ENCODE measurements at regions not wholly inside any gene's neighbourhood (a gene's known extent, or its start where the extent isn't known, plus 50 kb on each side); places are given as distances from the start of the nearest gene placed in this dataset.

GRCh38 chr13:58165617-58166016 lies 534.1 kb downstream of the PCDH17 start:
- Histone ChIP-seq H3K27ac (no peak overlapping the region), H4K20me1 (no peaks in the 10 kb centered on the region), H3K9me3 (replicated peaks in 1 of 11) (no peaks in the 10 kb centered on the region), H3K4me3 (no peak overlapping the region), H3K4me1 (no peaks in the 10 kb centered on the region), H3K27me3 (no peaks in the 10 kb centered on the region), H3K4me2 (no peak overlapping the region), H3K9ac (no peak overlapping the region), H3K36me3 (no peaks in the 10 kb centered on the region)
- TF ChIP-seq Cebpa-rat (IDR thresholded peaks at IDR 0.05): no peak

DNA sequence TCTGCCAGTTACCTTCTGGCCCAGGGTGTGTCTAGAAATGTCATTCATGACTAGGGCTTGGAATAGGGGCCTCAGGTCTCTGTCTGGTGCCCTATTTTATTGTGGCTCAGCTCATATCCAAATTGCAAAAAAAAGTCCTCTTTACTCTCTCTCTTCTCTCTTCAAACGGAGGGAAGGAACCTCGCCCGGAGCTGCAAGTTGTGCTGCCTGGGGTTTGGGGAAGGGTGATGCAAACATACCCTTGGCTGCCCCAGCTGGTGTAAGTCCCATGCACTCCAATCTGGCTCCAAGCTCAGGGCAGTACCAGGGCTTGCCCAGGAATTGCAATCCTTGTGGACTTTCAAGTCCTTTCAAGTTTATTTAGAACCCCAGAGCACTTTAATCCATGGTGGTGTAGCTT lies 549.6 kb downstream of the PCDH17 start:
- H3K9me3 ChIP-seq (replicated peaks in 1 of 11): 0 out of 22 replicates have a peak, but pooled peaks cover 0 to 6% (median 0%) of the 10 kb centered on the region in 11 experiments
- H3K36me3 ChIP-seq: no peaks in the 10 kb centered on the region
- H3K27ac ChIP-seq: no peak overlapping the region
- H3K27me3 ChIP-seq: no peaks in the 10 kb centered on the region
- H3K4me3 ChIP-seq: no peak overlapping the region
- no peak for TF ChIP-seq Cebpa-rat (IDR thresholded peaks at IDR 0.05)
- H3K4me1 ChIP-seq: no peaks in the 10 kb centered on the region
- H3K4me2 ChIP-seq: no peak overlapping the region
- no peak overlapping the region for H3K9ac ChIP-seq
- H4K20me1 ChIP-seq: no peaks in the 10 kb centered on the region

DNA sequence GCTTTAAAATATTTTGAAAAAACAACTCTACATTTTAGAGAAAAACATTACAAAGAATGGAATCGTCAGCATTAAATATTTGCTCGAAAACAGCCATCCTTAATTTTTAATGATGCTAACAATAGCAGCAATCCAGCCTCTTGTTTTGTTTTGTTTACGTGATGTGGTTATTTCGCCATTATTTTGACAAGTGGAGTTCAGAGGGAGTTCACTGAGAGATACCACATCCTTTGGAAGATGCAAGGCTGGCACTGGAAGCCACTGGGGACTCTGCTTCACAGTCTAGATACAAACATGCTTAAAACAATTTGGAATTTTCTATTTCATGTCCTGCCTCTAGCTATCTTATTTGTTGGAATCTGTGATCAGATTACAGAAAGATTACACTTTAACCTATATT lies 556.3 kb downstream of the PCDH17 start:
- no peak for TF ChIP-seq Cebpa-rat (IDR thresholded peaks at IDR 0.05)
- Histone ChIP-seq H3K4me3 (no peak overlapping the region), H3K27me3 (no peaks in the 10 kb centered on the region), H3K36me3 (no peaks in the 10 kb centered on the region), H3K4me2 (peak overlapping the region in 5 of 11 experiments; percentile 9 to 27 (median 24); a peak in 2 of 22 replicates), H3K4me1 (peaks cover 0 to 22% (median 5%) of the 10 kb centered on the region in 10 experiments; a peak in 7 of 20 replicates), H3K9me3 (replicated peaks in 1 of 11) (no peaks in the 10 kb centered on the region), H3K9ac (no peak overlapping the region), H3K27ac (0 out of 22 replicates have a peak overlapping the region, but pooled peaks of 2 of the 11 experiments have one; percentile 13 to 26), H4K20me1 (no peaks in the 10 kb centered on the region)

DNA sequence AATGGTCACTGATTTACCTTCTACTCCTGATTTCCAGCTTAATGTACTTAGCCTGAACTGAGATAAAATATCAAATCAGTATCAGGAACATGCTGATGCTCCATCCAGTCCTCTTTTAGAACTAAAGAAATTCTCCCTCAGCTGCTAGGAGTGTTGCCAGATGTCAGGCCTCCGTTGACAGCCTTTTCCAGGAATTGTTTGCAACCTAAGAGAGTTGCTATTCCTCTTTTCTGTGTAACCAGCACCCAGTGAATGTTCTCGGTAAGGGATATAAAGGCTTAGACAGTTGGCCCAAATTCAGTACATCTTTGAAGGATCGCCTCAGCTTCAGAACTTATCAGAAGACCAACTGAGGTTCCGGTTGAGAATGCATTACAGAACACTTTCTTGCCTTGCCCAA lies 559.0 kb downstream of the PCDH17 start:
- no peaks in the 10 kb centered on the region for H3K27me3 ChIP-seq
- no peak overlapping the region; a peak in 1 of 20 replicates for H3K4me3 ChIP-seq
- H3K4me1 ChIP-seq: peaks cover 0 to 22% (median 5%) of the 10 kb centered on the region in 10 experiments; a peak in 7 of 20 replicates
- H3K4me2 ChIP-seq: peak overlapping the region in 6 of 11 experiments; percentile 32 to 58 (median 46); a peak in 10 of 22 replicates
- H3K36me3 ChIP-seq: no peaks in the 10 kb centered on the region
- H3K27ac ChIP-seq: peak overlapping the region in 5 of 11 experiments; percentile 1 to 41 (median 15); a peak in 5 of 22 replicates
- H3K9me3 ChIP-seq (replicated peaks in 1 of 11): no peaks in the 10 kb centered on the region
- no peak for TF ChIP-seq Cebpa-rat (IDR thresholded peaks at IDR 0.05)
- no peak overlapping the region; a peak in 1 of 22 replicates for H3K9ac ChIP-seq
- H4K20me1 ChIP-seq: no peaks in the 10 kb centered on the region

DNA sequence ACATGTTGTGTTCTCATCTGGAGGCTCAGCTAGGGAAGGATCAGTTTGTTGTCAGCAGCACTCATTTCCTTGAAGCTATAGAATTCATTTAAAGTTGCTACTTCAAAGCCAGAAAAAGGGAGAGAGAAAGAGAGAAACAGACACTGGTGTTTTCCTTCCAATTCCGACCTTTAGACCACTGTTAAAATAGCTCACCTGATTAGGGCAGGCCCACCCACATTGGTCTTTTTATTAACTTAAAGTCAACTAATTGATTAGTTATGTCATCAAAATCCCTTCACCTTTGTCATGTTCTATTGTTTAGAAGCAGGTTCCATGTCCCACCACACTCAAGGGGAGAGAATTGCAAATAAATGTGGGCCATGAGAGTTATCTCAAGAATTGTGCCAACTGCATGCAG lies 560.2 kb downstream of the PCDH17 start:
- H3K9me3 ChIP-seq (replicated peaks in 1 of 11): no peaks in the 10 kb centered on the region
- H3K4me3 ChIP-seq: no peak overlapping the region
- no peaks in the 10 kb centered on the region for H3K36me3 ChIP-seq
- H3K9ac ChIP-seq: no peak overlapping the region
- no peak for TF ChIP-seq Cebpa-rat (IDR thresholded peaks at IDR 0.05)
- no peaks in the 10 kb centered on the region for H3K27me3 ChIP-seq
- peaks cover 0 to 22% (median 5%) of the 10 kb centered on the region in 10 experiments; a peak in 7 of 20 replicates for H3K4me1 ChIP-seq
- H3K4me2 ChIP-seq: peak overlapping the region in 1 of 11 experiments; percentile 15; a peak in 1 of 22 replicates
- H3K27ac ChIP-seq: peak overlapping the region in 1 of 11 experiments; percentile 41; a peak in 1 of 22 replicates
- no peaks in the 10 kb centered on the region for H4K20me1 ChIP-seq

- Histone ChIP-seq H3K4me1 (peaks cover 0 to 14% (median 8%) of the 10 kb centered on the region in 10 experiments; a peak in 12 of 20 replicates), H3K27me3 (no peaks in the 10 kb centered on the region), H3K27ac (no peak overlapping the region), H3K9me3 (replicated peaks in 1 of 11) (no peaks in the 10 kb centered on the region), H3K4me3 (no peak overlapping the region), H3K9ac (no peak overlapping the region), H4K20me1 (no peaks in the 10 kb centered on the region), H3K36me3 (no peaks in the 10 kb centered on the region), H3K4me2 (peak overlapping the region in 4 of 11 experiments; percentile 14 to 49 (median 40); a peak in 3 of 22 replicates)
- no peak for TF ChIP-seq Cebpa-rat (IDR thresholded peaks at IDR 0.05)
Measured at GRCh38 chr13:58202099-58202498, 570.6 kb downstream of the PCDH17 start.

DNA sequence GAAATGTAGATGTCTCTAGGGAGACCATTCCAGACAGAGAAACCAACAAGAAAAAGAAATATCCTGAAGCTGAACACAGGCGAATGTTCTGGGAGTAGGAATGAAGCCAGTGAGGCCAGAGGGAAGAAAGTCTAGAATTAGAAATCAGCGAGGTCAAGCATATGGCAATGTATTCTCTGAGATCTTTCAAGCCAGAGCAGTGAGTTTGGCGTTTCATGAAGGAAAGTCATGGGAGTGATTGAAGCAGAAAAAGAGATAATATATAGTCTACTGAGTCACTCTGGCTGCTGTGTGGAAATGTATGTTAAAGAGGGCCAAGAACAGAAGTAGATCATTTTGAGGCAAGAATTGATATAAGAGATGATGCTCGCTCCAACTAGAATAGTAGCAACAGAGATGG lies 576.0 kb downstream of the PCDH17 start:
- H3K27me3 ChIP-seq: no peaks in the 10 kb centered on the region
- H4K20me1 ChIP-seq: no peaks in the 10 kb centered on the region
- H3K4me2 ChIP-seq: no peak overlapping the region
- no peak overlapping the region for H3K27ac ChIP-seq
- H3K9ac ChIP-seq: no peak overlapping the region
- no peak for TF ChIP-seq Cebpa-rat (IDR thresholded peaks at IDR 0.05)
- peaks cover 0 to 12% (median 7%) of the 10 kb centered on the region in 10 experiments; a peak in 12 of 20 replicates for H3K4me1 ChIP-seq
- no peaks in the 10 kb centered on the region for H3K9me3 ChIP-seq (replicated peaks in 1 of 11)
- no peaks in the 10 kb centered on the region for H3K36me3 ChIP-seq
- H3K4me3 ChIP-seq: no peak overlapping the region

GRCh38 chr13:58235454-58235853 lies 603.9 kb downstream of the PCDH17 start:
- no peaks in the 10 kb centered on the region for H3K27me3 ChIP-seq
- no peak overlapping the region for H3K27ac ChIP-seq
- no peaks in the 10 kb centered on the region for H4K20me1 ChIP-seq
- H3K9me3 ChIP-seq (replicated peaks in 1 of 11): no peaks in the 10 kb centered on the region
- H3K4me1 ChIP-seq: no peaks in the 10 kb centered on the region
- no peak overlapping the region for H3K9ac ChIP-seq
- no peak overlapping the region for H3K4me3 ChIP-seq
- TF ChIP-seq Cebpa-rat (IDR thresholded peaks at IDR 0.05): no peak
- H3K36me3 ChIP-seq: no peaks in the 10 kb centered on the region
- H3K4me2 ChIP-seq: no peak overlapping the region

DNA sequence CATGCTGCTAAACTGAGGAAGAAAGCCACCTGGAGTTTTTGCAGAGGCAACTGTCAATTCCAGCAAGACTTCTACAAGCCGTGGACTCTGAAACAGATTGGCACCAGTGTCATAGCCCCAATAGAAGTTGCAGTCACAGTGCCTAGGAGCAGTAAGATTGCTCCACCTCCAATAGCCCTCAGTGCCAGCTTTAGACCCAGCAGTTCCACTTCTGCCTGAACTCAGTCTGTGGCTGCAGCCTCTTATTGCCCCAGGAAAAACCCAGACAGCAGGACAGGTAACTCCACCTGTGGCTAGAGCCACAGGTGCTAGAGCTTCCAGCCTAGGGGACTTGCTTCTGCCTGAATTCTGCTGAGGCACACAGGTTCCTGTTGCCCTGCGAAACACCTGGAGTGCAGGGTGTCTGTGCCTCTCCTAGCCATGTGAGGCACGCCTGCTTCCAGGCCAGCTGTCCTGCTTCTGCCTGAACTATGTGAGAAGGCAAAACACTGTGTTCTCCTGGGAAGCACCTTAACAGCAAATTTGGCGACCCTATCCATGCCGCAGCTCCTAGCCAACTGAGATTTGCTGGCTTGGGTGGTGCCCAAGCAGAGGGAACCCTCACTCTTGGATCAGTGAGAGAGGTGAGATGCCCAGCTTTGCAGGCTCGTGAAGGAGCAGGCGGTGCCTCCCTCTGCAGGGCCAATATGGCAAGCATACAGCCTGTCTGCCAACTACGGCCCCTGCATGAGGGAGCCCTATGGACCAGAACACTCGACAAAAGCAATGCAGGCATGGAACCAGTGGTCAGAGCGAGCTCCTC lies 607.6 kb downstream of the PCDH17 start:
- Histone ChIP-seq H4K20me1 (no peaks in the 10 kb centered on the region), H3K9ac (no peak overlapping the region), H3K9me3 (replicated peaks in 1 of 11) (0 out of 22 replicates have a peak, but pooled peaks cover 0 to under 1% (median 0%) of the 10 kb centered on the region in 11 experiments), H3K4me2 (no peak overlapping the region), H3K36me3 (no peaks in the 10 kb centered on the region), H3K27me3 (no peaks in the 10 kb centered on the region), H3K27ac (no peak overlapping the region), H3K4me3 (no peak overlapping the region), H3K4me1 (no peaks in the 10 kb centered on the region)
- TF ChIP-seq Cebpa-rat (IDR thresholded peaks at IDR 0.05): no peak

Measured in BLaER1 treated with 17β-estradiol and CSF1 and Interleukin-3, amounts not matched to agents 10 nM and 100 nM (cell line).